Parathyroid adenoma (tissue), 2 donors: ENCODE measurements at regions not wholly inside any gene's neighbourhood (a gene's known extent, or its start where the extent isn't known, plus 50 kb on each side); places are given as distances from the start of the nearest gene placed in this dataset.

ENCODE experiments used
- H2AFZ ChIP-seq: fragments of 300-600 bp; sonication (generic); one replicate; pipeline ENCODE4 v1.7.0; 2017; ENCODE audit warnings: antibody characterized with exemption, mild to moderate bottlenecking
- H3K27ac ChIP-seq: fragments of 300-600 bp; sonication (generic); one replicate; pipeline ENCODE4 v1.7.0; 2017
- H3K27me3 ChIP-seq: fragments of 300-600 bp; sonication (generic); one replicate; pipeline ENCODE4 v1.7.0; 2017; ENCODE audit warnings: low read length; ENCODE audit not compliant: control insufficient read depth, insufficient read depth
- H3K36me3 ChIP-seq: fragments of 300-600 bp; sonication (generic); one replicate; pipeline ENCODE4 v1.7.0; 2017; ENCODE audit warnings: low read length; ENCODE audit not compliant: control insufficient read depth, insufficient read depth
- H3K4me1 ChIP-seq: fragments of 300-600 bp; sonication (generic); one replicate; pipeline ENCODE4 v1.7.0; 2017; ENCODE audit warnings: control low read depth
- H3K4me2 ChIP-seq: fragments of 300-600 bp; sonication (generic); one replicate; pipeline ENCODE4 v1.7.0; 2017; ENCODE audit warnings: low read length
- H3K4me3 ChIP-seq: fragments of 300-600 bp; sonication (generic); one replicate; pipeline ENCODE4 v1.7.0; 2017; ENCODE audit warnings: low read depth, low read length
- H3K79me2 ChIP-seq: fragments of 300-600 bp; sonication (generic); one replicate; pipeline ENCODE4 v1.7.0; 2017; ENCODE audit warnings: control low read depth
- H3K9ac ChIP-seq: fragments of 300-600 bp; sonication (generic); one replicate; pipeline ENCODE4 v1.7.0; 2017; ENCODE audit warnings: mild to moderate bottlenecking
- H3K9me3 ChIP-seq: fragments of 300-600 bp; sonication (generic); one replicate; pipeline ENCODE4 v1.7.0; 2017; ENCODE audit warnings: low read length; ENCODE audit not compliant: control insufficient read depth
- TF ChIP-seq, protein P1 (sequence below): fragments of 300-600 bp; sonication (generic); IDR thresholded peaks from one replicate; pipeline ENCODE4 v1.7.0; 2017; ENCODE audit warnings: antibody characterized with exemption, mild to moderate bottlenecking
- donor health status: primary hyperparathyroidism.

DNA sequence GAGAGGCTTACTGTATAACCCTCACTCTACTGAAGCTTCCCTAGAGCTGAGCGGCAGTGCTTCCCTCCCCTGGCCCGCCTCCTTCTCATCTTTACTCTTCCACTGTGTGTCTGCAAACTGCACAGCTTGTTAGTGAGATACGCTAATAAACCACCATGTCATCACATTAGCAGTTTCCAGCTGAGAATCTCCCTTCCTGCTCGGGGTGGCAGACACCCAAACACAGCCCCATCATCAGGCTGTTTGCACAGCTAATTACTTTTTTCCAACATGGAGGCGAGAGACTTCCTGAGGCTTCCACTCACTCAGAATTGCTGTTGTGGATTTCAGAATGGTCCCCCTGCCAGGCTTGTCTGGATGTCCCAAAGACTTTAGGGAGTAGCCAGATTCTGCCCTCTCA lies 444.9 kb upstream of the SULF2 start:
- no peak overlapping the region for H3K27ac ChIP-seq

DNA sequence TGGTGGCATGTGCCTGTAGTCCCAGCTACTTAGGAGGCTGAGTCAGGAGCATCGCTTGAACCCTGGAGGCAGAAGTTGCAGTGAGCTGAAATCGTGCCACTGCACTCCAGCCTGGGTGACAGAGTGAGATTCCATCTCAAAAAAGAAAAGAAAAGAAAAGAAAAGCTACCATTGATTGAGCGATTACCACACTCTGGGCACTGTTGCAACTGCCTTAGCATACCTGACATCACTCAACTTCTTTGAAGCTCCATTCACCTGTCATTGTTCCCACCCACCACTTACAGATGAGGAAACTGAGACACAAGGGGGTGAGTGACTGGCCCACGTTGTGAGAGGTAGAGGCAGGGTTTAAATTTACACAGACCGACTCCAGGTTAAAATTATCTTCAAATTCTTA lies 442.1 kb upstream of the SULF2 start:
- H3K27me3 ChIP-seq = no peaks in the 10 kb centered on the region
- TF ChIP-seq, protein P1, sequence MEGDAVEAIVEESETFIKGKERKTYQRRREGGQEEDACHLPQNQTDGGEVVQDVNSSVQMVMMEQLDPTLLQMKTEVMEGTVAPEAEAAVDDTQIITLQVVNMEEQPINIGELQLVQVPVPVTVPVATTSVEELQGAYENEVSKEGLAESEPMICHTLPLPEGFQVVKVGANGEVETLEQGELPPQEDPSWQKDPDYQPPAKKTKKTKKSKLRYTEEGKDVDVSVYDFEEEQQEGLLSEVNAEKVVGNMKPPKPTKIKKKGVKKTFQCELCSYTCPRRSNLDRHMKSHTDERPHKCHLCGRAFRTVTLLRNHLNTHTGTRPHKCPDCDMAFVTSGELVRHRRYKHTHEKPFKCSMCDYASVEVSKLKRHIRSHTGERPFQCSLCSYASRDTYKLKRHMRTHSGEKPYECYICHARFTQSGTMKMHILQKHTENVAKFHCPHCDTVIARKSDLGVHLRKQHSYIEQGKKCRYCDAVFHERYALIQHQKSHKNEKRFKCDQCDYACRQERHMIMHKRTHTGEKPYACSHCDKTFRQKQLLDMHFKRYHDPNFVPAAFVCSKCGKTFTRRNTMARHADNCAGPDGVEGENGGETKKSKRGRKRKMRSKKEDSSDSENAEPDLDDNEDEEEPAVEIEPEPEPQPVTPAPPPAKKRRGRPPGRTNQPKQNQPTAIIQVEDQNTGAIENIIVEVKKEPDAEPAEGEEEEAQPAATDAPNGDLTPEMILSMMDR = no peak
- H3K27ac ChIP-seq = no peak overlapping the region
- no peak overlapping the region for H2AFZ ChIP-seq
- H3K9me3 ChIP-seq = no peaks in the 10 kb centered on the region
- H3K4me3 ChIP-seq = no peak overlapping the region
- H3K4me2 ChIP-seq = no peak overlapping the region
- no peaks in the 10 kb centered on the region for H3K4me1 ChIP-seq
- H3K79me2 ChIP-seq = no peaks in the 10 kb centered on the region
- H3K36me3 ChIP-seq = no peaks in the 10 kb centered on the region
- H3K9ac ChIP-seq = no peak overlapping the region

More for the DNA sequence above, 444.9 kb upstream of the SULF2 start:
- TF ChIP-seq, protein P1 = no peak
- H2AFZ ChIP-seq = no peak overlapping the region
- no peaks in the 10 kb centered on the region for H3K27me3 ChIP-seq
- no peaks in the 10 kb centered on the region for H3K9me3 ChIP-seq
- no peak overlapping the region for H3K4me3 ChIP-seq
- H3K79me2 ChIP-seq = no peaks in the 10 kb centered on the region
- no peaks in the 10 kb centered on the region for H3K36me3 ChIP-seq
- H3K9ac ChIP-seq = no peak overlapping the region
- H3K4me2 ChIP-seq = no peak overlapping the region
- H3K4me1 ChIP-seq = no peaks in the 10 kb centered on the region

DNA sequence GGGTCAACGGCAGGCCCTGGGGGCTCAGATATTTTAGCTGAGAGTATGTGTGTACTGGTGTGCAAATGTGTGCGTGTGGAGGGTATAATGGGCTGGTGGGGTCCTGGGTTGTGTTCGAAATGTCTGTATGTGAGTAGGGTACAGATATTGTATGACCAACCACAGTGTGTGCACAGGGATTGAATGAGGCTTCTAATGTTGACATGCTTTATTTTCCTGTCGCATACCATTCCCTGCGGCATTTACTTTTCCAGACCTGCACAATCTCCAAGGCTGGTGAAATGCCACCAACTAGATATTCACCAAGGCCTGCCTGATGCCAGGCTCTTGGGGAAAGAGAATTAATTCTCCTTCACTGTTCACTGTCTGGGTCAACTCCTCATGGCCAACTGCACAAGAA lies 441.4 kb upstream of the SULF2 start:
- Histone ChIP-seq H3K79me2 (no peaks in the 10 kb centered on the region), H3K4me1 (no peaks in the 10 kb centered on the region), H3K9ac (no peak overlapping the region), H3K9me3 (no peaks in the 10 kb centered on the region), H2AFZ (no peak overlapping the region), H3K4me3 (no peak overlapping the region), H3K27ac (no peak overlapping the region), H3K36me3 (no peaks in the 10 kb centered on the region), H3K4me2 (no peak overlapping the region), H3K27me3 (no peaks in the 10 kb centered on the region)
- TF ChIP-seq, protein P1 = no peak

DNA sequence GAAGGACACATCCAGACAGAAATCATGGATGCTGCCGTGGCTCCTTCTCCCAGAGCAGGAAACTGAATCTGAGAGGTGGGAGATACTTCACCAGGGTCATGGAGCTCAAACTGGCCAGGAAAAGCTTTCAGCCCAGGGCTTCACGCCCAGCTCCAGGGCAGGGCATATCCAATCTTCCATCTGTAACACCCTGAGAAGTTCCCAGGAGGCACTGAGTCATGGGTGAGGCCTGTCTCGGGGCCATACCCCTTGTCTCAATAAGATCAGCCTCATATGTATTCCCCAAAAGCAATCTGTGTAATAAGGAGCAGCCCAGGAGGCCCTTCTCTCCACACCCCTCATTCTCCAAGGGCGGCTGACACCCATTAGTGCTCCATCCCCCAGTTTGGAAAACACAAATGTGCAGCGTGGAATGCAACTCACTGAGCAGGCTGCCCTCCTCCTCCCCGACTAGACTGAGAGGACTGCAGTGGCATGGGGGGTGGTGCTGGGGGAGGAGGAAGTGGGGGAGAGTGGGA lies 439.3 kb upstream of the SULF2 start:
- Histone ChIP-seq H3K9me3 (no peaks in the 10 kb centered on the region), H3K27ac (no peak overlapping the region), H3K9ac (no peak overlapping the region), H3K4me3 (no peak overlapping the region), H3K4me1 (no peaks in the 10 kb centered on the region), H3K4me2 (no peak overlapping the region), H3K36me3 (no peaks in the 10 kb centered on the region), H3K27me3 (no peaks in the 10 kb centered on the region), H2AFZ (no peak overlapping the region), H3K79me2 (no peaks in the 10 kb centered on the region)
- TF ChIP-seq, protein P1 = no peak

GRCh38 chr20:48223715-48224114 lies 438.4 kb upstream of the SULF2 start:
- H3K9ac ChIP-seq = no peak overlapping the region
- no peak overlapping the region for H2AFZ ChIP-seq
- no peaks in the 10 kb centered on the region for H3K4me1 ChIP-seq
- no peaks in the 10 kb centered on the region for H3K27me3 ChIP-seq
- no peak overlapping the region for H3K4me3 ChIP-seq
- no peaks in the 10 kb centered on the region for H3K79me2 ChIP-seq
- H3K4me2 ChIP-seq = no peak overlapping the region
- no peak overlapping the region for H3K27ac ChIP-seq
- no peaks in the 10 kb centered on the region for H3K36me3 ChIP-seq
- TF ChIP-seq, protein P1 = no peak
- H3K9me3 ChIP-seq = no peaks in the 10 kb centered on the region
